ENCODE measurements at regions not wholly inside any gene's neighbourhood (a gene's known extent, or its start where the extent isn't known, plus 50 kb on each side); places are given as distances from the start of the nearest gene placed in this dataset.

DNA sequence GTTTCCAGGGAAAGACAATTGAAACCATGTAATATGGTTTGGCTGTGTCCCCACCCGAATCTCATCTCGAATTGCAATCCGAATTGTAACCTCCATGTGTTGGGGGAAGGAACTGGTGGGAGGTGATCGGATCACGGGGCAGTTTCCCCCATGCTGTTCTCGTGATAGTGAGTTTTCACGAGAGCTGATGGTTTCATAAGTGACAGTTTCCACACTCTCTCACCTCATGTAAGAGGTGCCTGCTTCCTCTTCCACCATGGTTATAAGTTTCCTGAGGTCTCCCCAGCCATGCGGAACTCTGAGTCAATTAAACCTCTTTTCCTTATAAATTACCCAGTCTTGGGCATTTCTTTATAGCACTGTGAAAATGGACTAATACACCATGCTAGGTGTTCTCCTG is 148.3 kb upstream of the CADM1 start:
- no peak for DNase-seq
- no peaks in the 10 kb centered on the region for H3K9me3 ChIP-seq
- TF ChIP-seq, protein P1, sequence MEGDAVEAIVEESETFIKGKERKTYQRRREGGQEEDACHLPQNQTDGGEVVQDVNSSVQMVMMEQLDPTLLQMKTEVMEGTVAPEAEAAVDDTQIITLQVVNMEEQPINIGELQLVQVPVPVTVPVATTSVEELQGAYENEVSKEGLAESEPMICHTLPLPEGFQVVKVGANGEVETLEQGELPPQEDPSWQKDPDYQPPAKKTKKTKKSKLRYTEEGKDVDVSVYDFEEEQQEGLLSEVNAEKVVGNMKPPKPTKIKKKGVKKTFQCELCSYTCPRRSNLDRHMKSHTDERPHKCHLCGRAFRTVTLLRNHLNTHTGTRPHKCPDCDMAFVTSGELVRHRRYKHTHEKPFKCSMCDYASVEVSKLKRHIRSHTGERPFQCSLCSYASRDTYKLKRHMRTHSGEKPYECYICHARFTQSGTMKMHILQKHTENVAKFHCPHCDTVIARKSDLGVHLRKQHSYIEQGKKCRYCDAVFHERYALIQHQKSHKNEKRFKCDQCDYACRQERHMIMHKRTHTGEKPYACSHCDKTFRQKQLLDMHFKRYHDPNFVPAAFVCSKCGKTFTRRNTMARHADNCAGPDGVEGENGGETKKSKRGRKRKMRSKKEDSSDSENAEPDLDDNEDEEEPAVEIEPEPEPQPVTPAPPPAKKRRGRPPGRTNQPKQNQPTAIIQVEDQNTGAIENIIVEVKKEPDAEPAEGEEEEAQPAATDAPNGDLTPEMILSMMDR (IDR thresholded peaks at IDR 0.05): no peak
- no peak for TF ChIP-seq POLR2A (IDR thresholded peaks at IDR 0.05)
- no peaks in the 10 kb centered on the region for H3K4me1 ChIP-seq
- no peaks in the 10 kb centered on the region for H3K36me3 ChIP-seq
- H3K4me3 ChIP-seq: no peak overlapping the region
- no peak overlapping the region for H3K27ac ChIP-seq
- no peaks in the 10 kb centered on the region for H3K27me3 ChIP-seq

DNA sequence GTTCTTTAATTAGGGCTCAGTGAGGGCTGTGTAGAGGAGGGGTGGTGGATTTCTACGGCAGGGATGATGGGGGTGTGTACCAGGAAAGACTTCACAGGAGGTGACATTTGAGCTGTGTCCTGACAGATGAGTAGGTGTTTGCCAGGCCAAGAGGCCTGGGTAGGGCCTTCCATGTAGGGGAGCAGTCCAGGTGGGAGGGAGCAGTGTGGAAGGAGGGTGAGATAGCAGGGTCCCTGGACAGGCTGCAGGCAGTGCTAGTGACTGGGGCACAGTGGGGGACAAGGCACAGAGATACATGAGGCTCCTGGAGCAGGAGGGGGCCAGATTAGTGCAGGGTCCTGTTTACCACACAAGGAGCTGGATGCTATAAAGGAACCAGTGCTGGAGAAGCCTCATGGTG is 147.9 kb upstream of the CADM1 start:
- Histone ChIP-seq H3K36me3 (no peaks in the 10 kb centered on the region), H3K4me3 (no peak overlapping the region), H3K9me3 (no peaks in the 10 kb centered on the region), H3K27ac (no peak overlapping the region), H3K4me1 (no peaks in the 10 kb centered on the region), H3K27me3 (no peaks in the 10 kb centered on the region)
- DNase-seq: no peak
- no peak for TF ChIP-seq POLR2A (IDR thresholded peaks at IDR 0.05)
- TF ChIP-seq, protein P1 (IDR thresholded peaks at IDR 0.05): no peak

DNA sequence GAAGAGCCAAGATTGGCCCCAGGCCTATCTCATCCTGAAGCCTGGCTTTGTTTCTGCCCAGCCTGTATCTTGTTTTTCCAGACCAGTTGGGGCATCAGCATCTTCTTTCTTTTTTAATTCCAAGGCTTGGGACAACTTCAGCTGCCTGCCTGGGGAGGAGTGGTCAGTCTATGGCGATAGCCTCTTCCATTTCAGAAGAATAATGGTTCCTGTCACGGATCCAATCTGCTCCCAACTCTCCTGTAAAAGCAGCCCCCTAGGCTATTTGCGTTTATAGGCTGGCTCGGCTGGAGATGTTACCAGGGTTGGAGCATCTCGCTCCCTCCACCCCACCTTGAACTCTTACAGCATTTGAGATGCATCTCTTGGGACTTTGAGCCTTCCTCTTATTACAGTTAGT is 145.2 kb upstream of the CADM1 start:
- no peaks in the 10 kb centered on the region for H3K27me3 ChIP-seq
- no peak overlapping the region for H3K27ac ChIP-seq
- no peak for DNase-seq
- H3K4me1 ChIP-seq: no peaks in the 10 kb centered on the region
- H3K4me3 ChIP-seq: no peak overlapping the region
- H3K9me3 ChIP-seq: no peaks in the 10 kb centered on the region
- no peaks in the 10 kb centered on the region for H3K36me3 ChIP-seq
- TF ChIP-seq, protein P1 (IDR thresholded peaks at IDR 0.05): no peak
- TF ChIP-seq POLR2A (IDR thresholded peaks at IDR 0.05): no peak

DNA sequence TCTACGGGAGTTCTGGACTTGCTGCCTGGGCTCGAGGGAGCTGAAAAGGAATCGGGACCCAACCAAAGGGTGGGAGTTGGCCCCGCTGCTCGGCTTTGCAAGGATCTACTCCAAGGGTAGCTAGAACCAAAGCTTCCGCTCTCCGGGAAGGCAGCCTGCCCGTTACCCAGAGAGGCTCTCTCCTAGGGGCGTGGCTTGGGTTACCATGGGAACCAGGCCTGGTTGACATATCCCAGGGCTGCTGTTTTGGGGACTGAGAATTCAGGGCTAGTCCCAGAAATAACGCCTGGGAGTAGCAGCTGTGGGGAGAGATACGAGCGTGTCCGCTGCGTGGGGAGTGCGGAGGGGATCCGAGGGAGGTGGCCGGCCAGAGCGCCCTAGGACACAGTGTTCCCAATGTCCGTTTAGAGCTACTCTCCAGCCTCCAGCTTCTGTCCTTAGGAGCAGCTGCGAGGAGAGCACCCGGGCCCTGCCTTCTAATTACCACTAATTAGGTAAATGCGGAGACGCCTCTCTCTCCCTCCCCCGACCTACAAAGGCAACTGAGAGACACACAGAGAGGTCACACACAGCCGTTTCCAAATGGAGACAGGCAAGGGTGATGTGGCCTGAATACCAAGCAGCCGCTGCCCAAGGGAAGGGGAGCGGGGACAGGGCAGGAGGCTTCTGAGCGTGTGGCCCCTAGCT is 141.6 kb upstream of the CADM1 start:
- no peak overlapping the region for H3K27ac ChIP-seq
- no peak for TF ChIP-seq POLR2A (IDR thresholded peaks at IDR 0.05)
- no peaks in the 10 kb centered on the region for H3K36me3 ChIP-seq
- no peak for DNase-seq
- no peaks in the 10 kb centered on the region for H3K9me3 ChIP-seq
- no peaks in the 10 kb centered on the region for H3K4me1 ChIP-seq
- no peaks in the 10 kb centered on the region for H3K27me3 ChIP-seq
- H3K4me3 ChIP-seq: no peak overlapping the region

DNA sequence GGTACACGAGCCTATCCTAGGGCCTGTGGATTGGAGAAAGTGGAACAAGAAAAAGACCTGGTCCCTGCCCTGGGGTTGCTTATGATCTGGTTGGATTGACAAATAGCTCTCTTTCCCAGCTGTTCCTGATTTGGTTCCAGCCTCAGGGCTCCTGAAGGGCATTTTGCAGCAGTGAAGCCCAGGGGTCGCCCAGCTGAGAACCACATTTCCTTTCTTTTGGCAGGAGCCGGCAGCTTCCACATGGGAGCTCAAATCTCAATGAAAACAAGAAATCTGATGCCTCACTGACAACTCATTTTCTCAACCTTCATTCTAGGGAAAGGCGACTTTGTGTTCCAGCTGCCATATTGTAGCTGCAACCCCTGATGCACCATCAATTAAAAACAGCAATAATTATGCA is 140.6 kb upstream of the CADM1 start:
- Histone ChIP-seq H3K36me3 (no peaks in the 10 kb centered on the region), H3K9me3 (no peaks in the 10 kb centered on the region), H3K27me3 (no peaks in the 10 kb centered on the region), H3K4me1 (no peaks in the 10 kb centered on the region), H3K4me3 (no peak overlapping the region), H3K27ac (no peak overlapping the region)
- no peak for TF ChIP-seq POLR2A (IDR thresholded peaks at IDR 0.05)
- TF ChIP-seq, protein P1 (IDR thresholded peaks at IDR 0.05): no peak
- no peak for DNase-seq

DNA sequence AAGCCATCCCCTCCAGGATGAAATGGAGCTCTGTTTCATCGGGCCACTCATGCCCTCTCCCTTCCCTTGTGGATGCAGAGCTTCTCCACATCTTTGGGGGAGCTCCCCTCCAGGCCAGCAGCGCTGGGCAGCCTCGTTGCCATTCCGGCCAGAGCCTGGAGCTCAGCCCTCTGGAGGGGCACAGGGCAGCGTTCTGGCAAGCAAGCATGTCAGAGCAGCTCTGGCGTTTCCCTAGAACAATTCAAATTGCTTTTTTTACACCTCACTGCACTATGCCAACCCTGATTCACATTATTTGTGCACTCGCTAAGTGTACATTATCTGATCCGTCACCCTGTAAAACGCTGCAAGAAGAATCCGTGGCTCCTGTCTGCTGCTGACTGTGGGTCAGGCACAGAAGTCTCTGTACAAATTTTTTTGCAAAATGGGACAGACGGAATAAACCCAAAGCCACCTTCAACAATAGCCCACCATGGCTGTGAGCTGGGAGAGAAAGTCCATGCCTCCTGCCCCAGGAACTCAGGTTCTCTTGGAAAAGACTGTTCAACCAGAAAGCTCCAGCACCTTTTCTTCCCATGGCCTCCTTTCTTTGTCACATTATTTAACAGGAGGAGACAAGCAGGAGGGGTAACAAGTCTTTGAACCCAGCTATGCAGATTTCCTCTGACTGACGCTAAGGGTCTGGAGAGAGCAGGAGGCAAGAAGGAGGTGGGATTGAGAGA is 139.5 kb upstream of the CADM1 start:
- no peaks in the 10 kb centered on the region for H3K4me1 ChIP-seq
- no peak overlapping the region for H3K4me3 ChIP-seq
- no peaks in the 10 kb centered on the region for H3K36me3 ChIP-seq
- TF ChIP-seq, protein P1 (IDR thresholded peaks at IDR 0.05): no peak
- no peak for TF ChIP-seq POLR2A (IDR thresholded peaks at IDR 0.05)
- no peak for DNase-seq
- no peaks in the 10 kb centered on the region for H3K9me3 ChIP-seq
- no peaks in the 10 kb centered on the region for H3K27me3 ChIP-seq
- no peak overlapping the region for H3K27ac ChIP-seq
